K562 (cell line): ENCODE measurements at regions not wholly inside any gene's neighbourhood (a gene's known extent, or its start where the extent isn't known, plus 50 kb on each side); places are given as distances from the start of the nearest gene placed in this dataset.

Experiments
- ATAC-seq: fragments of 200-7000 bp; cut with Tn5 transposase; 3 replicates; pipeline ENCODE4 v1.9.1; 2020; ENCODE audit warnings: moderate library complexity
- BruUV-seq: library from RNA; stranded (reverse); fragments of 400-500 nt; replicated peaks from 2 replicates; lab custom pipeline; 2021; lab: Mats Ljungman, UMichigan
- CTCF ChIA-PET: fragments of 300-600 bp; formaldehyde crosslinking; extraction: SDS; loops from one replicate; lab custom pipeline; 2021; ENCODE audit warnings: low intra/inter-chr PET ratio; lab: Yijun Ruan, JAX
- POLR2A ChIA-PET: fragments of 300-600, 350-650 bp; sonication (Branson Sonifier 250); formaldehyde crosslinking; extraction: SDS; loops from one replicate; lab custom pipeline; 2021; ENCODE audit warnings: antibody characterized with exemption, inconsistent platforms; lab: Yijun Ruan, JAX
- DNase-seq, 4 experiments: peaks; one replicate each; pipeline versions ENCODE4 v3.0.0 to v3.0.0-alpha.2; 2011 to 2018; ENCODE audit warnings: low spot score in 3 of 4, mixed read lengths in 3 of 4; ENCODE audit errors: extremely low read depth in 1 of 4
- FAIRE-seq: peaks from 2 replicates; lab custom pipeline; 2011; peaks lifted over from hg19 to GRCh38; lab: Jason Lieb, UNC
- H2AFZ ChIP-seq: 2 replicates; pipeline ENCODE4 v1.6.0; 2011; ENCODE audit warnings: low read depth, low read length, control low read depth, inconsistent platforms
- H3K27ac ChIP-seq: fragments of 200-600 bp; 3 replicates; pipeline ENCODE4 v1.8.0; 2011; ENCODE audit warnings: low read depth, mild to moderate bottlenecking, control low read depth, inconsistent platforms, low read length, moderate library complexity, mixed read lengths; ENCODE audit errors: extremely low read depth
- H3K27me3 ChIP-seq, 2 experiments: fragments of 300-600 bp in 1 of 2; 2 replicates in 1 of 2; 3 replicates in 1 of 2; pipeline versions ENCODE4 v1.6.0 to v1.8.0; 2011; ENCODE audit warnings: inconsistent platforms in 2 of 2, low read length in 2 of 2, mild to moderate bottlenecking in 1 of 2, mixed read lengths in 1 of 2, moderate library complexity in 1 of 2; ENCODE audit not compliant: control insufficient read depth in 2 of 2, insufficient read depth in 2 of 2
- H3K36me3 ChIP-seq: fragments of 300-600 bp; 3 replicates; pipeline ENCODE4 v1.8.0; 2011; ENCODE audit warnings: mild to moderate bottlenecking, low read length, inconsistent platforms; ENCODE audit not compliant: control insufficient read depth, insufficient read depth
- H3K4me1 ChIP-seq, 2 experiments: fragments of 200-600 bp in 1 of 2; replicated peaks in 1 of 2; 2 replicates in 1 of 2; 3 replicates in 1 of 2; pipeline versions ENCODE4 v1.5.1 to v1.8.0; 2011; ENCODE audit warnings: inconsistent platforms in 2 of 2, low read length in 2 of 2, mild to moderate bottlenecking in 1 of 2, mixed read lengths in 1 of 2, moderate library complexity in 1 of 2; ENCODE audit not compliant: control insufficient read depth in 2 of 2, insufficient read depth in 2 of 2
- H3K4me2 ChIP-seq: 2 replicates; pipeline ENCODE4 v1.6.1; 2011; ENCODE audit warnings: low read length, control low read depth, inconsistent platforms, mixed read lengths; ENCODE audit not compliant: insufficient read depth
- H3K4me3 ChIP-seq: fragments of 200-600 bp; sonication (generic), shearing (Covaris generic); 2 replicates; pipeline ENCODE4 v1.5.1; 2016; ENCODE audit warnings: control low read depth, inconsistent platforms
- H3K79me2 ChIP-seq: fragments of 200-600 bp; 3 replicates; pipeline ENCODE4 v1.8.0; 2011; ENCODE audit warnings: low read length, inconsistent platforms; ENCODE audit not compliant: control insufficient read depth, insufficient read depth
- H3K9ac ChIP-seq, 2 experiments: 2 replicates each; pipeline versions ENCODE4 v1.6.0 to v1.6.1; 2011; ENCODE audit warnings: low read depth in 2 of 2, low read length in 2 of 2, control low read depth in 1 of 2, inconsistent platforms in 1 of 2, mild to moderate bottlenecking in 1 of 2, mixed read lengths in 1 of 2; ENCODE audit not compliant: insufficient read depth in 1 of 2
- H3K9me1 ChIP-seq: one replicate; pipeline ENCODE4 v1.6.0; 2011; ENCODE audit warnings: inconsistent platforms, mild to moderate bottlenecking, low read length, moderate library complexity; ENCODE audit not compliant: control insufficient read depth, insufficient read depth
- H3K9me3 ChIP-seq: replicated peaks from 2 replicates; pipeline ENCODE4 v1.5.1; 2011; ENCODE audit warnings: low read depth, low read length, inconsistent platforms; ENCODE audit not compliant: control insufficient read depth, insufficient read depth
- H4K20me1 ChIP-seq: replicated peaks from 2 replicates; pipeline ENCODE4 v1.6.1; 2011; ENCODE audit warnings: low read length, inconsistent platforms, mixed read lengths; ENCODE audit not compliant: control insufficient read depth, insufficient read depth
- CBX3 ChIP-seq, 2 experiments: IDR thresholded peaks; 1 replicate in 1 of 2; 2 replicates in 1 of 2; pipeline ENCODE4 v1.6.1; 2012; ENCODE audit warnings: inconsistent platforms in 2 of 2, low read length in 2 of 2, borderline replicate concordance in 1 of 2, control low read depth in 1 of 2
- EWSR1 ChIP-seq: fragments of 450-650 bp; IDR thresholded peaks from 2 replicates; pipeline ENCODE4 v1.6.1; 2018; ENCODE audit warnings: borderline replicate concordance, mild to moderate bottlenecking, low read depth, moderate library complexity; ENCODE audit not compliant: partially characterized antibody
- HMG20A ChIP-seq: fragments of 450-650 bp; formaldehyde crosslinking; conservative IDR thresholded peaks from 2 replicates; pipeline ENCODE4 v1.4.0; 2020; ENCODE audit warnings: mild to moderate bottlenecking, mixed read lengths
- IFI16 ChIP-seq: fragments of 250-450 bp; sonication (Bioruptor Pico); IDR thresholded peaks from 2 replicates; pipeline ENCODE4 v2.1.2; 2022; ENCODE audit warnings: mild to moderate bottlenecking, inconsistent platforms
- MAZ ChIP-seq, 2 experiments: fragments of 450-650 bp in 1 of 2; sonication (generic) in 1 of 2; formaldehyde crosslinking; IDR thresholded peaks in 1 of 2; conservative IDR thresholded peaks in 1 of 2; 2 replicates each; pipeline versions ENCODE4 v1.4.0 to v1.5.0; 2020; ENCODE audit warnings: mild to moderate bottlenecking in 1 of 2, missing genetic modification reagents in 1 of 2
- NCOA2 ChIP-seq, 2 experiments: fragments of 450-650 bp; IDR thresholded peaks; 2 replicates each; pipeline ENCODE4 v1.6.1; 2018; ENCODE audit warnings: mild to moderate bottlenecking in 2 of 2, moderate library complexity in 1 of 2; ENCODE audit not compliant: partially characterized antibody in 2 of 2
- NFRKB ChIP-seq: fragments of 450-650 bp; IDR thresholded peaks from 2 replicates; pipeline ENCODE4 v1.6.1; 2016; ENCODE audit warnings: low read depth
- PTBP1 ChIP-seq: fragments of 200-400 bp; formaldehyde crosslinking; IDR thresholded peaks from 2 replicates; pipeline ENCODE4 v1.6.1; 2017; ENCODE audit warnings: low read depth, low read length
- PYGO2 ChIP-seq: fragments of 450-650 bp; IDR thresholded peaks from 2 replicates; pipeline ENCODE4 v1.6.1; 2016; ENCODE audit warnings: mild to moderate bottlenecking, missing genetic modification characterization, moderate library complexity, missing compliant biosample characterization
- SMAD1 ChIP-seq: fragments of 150-350 bp; IDR thresholded peaks from 2 replicates; pipeline ENCODE4 v1.6.1; 2014; ENCODE audit warnings: low read length, low read depth; ENCODE audit not compliant: partially characterized antibody
- TEAD4 ChIP-seq, 2 experiments: sonication (generic) in 1 of 2; formaldehyde crosslinking in 1 of 2; IDR thresholded peaks; 2 replicates each; pipeline versions ENCODE4 v1.6.1 to v1.8.0; 2012 to 2022; ENCODE audit warnings: borderline replicate concordance in 1 of 2, inconsistent platforms in 1 of 2, low read length in 1 of 2, mild to moderate bottlenecking in 1 of 2, missing genetic modification reagents in 1 of 2
- ZNF277 ChIP-seq: fragments of 250-450 bp; sonication (Bioruptor Pico); IDR thresholded peaks from 2 replicates; pipeline ENCODE4 v1.8.0; 2022; ENCODE audit warnings: inconsistent platforms, mild to moderate bottlenecking, moderate library complexity, borderline replicate concordance
- ZNF76 ChIP-seq: fragments of 250-450 bp; sonication (Bioruptor Pico); IDR thresholded peaks from 2 replicates; pipeline ENCODE4 v1.4.0; 2020; ENCODE audit warnings: mild to moderate bottlenecking, moderate library complexity, borderline replicate concordance
- ZNF764 ChIP-seq: fragments of 250-450 bp; sonication (Bioruptor Pico); IDR thresholded peaks from 2 replicates; pipeline ENCODE4 v1.4.0; 2020; ENCODE audit warnings: low read depth, mild to moderate bottlenecking, moderate library complexity
- WGBS: fragments of 100-300 bp; shearing (Covaris generic); methylation state at CpG from one replicate; pipeline ENCODE4 v1.1.6; 2016; ENCODE audit warnings: low coverage, mixed read lengths; ENCODE audit not compliant: insufficient coverage; ENCODE audit errors: missing lambda C conversion rate; 5-methylcytosine and 5-hydroxymethylcytosine counted together
- in situ Hi-C: fragments of 300-500 bp; cut with MboI; formaldehyde crosslinking; loops from 4 replicates; pipeline ENCODE4 v1.15.0; 2018; ENCODE audit warnings: inconsistent platforms, mixed read lengths
- intact Hi-C: fragments of 100-400 bp; cut with micrococcal nuclease; formaldehyde crosslinking; loops from 2 replicates; pipeline ENCODE4 v1.14.2; 2022
- TF ChIP-seq, protein P1 (sequence below): fragments of 450-650 bp; formaldehyde crosslinking; IDR thresholded peaks from 2 replicates; pipeline ENCODE4 v1.4.0; 2020; ENCODE audit warnings: mild to moderate bottlenecking, mixed read lengths

- intact Hi-C loops: no loop called here
These were observed 136.2 kb upstream of the CCN2 start for GRCh38 chr6:132087391-132087790.

More at GRCh38 chr6:132087391-132087790, 136.2 kb upstream of the CCN2 start:
- Histone ChIP-seq H4K20me1 (no peaks in the 10 kb centered on the region), H3K36me3 (no peaks in the 10 kb centered on the region), H3K9me3 (no peaks in the 10 kb centered on the region), H3K9me1 (no peaks in the 10 kb centered on the region), H3K4me2 (no peak overlapping the region), H3K27me3 (no peaks in the 10 kb centered on the region), H3K79me2 (no peaks in the 10 kb centered on the region), H2AFZ (no peak overlapping the region), H3K4me1 (no peaks in the 10 kb centered on the region), H3K27ac (no peak overlapping the region), H3K9ac (no peak overlapping the region), H3K4me3 (no peak overlapping the region)
- POLR2A ChIA-PET: no interaction called here
- no peak for DNase-seq
- ATAC-seq: no peak
- TF ChIP-seq IFI16 (CRISPR knock-in tag) (no peak), PYGO2 (tag) (no peak), SMAD1 (no peak), ZNF277 (no peak), CBX3 (IDR thresholded peaks at IDR 0.05; ENCODE audit: borderline replicate concordance in 1 of 2, low read length in 2 of 2) (no peak), EWSR1 (no peak), HMG20A (CRISPR knock-in tag) (no peak), PTBP1 (no peak), ZNF764 (CRISPR knock-in tag) (no peak), ZNF76 (no peak), NFRKB (no peak), MAZ (CRISPR knock-in tag; conservative IDR thresholded peaks at IDR 0.05 in 1 of 2, IDR thresholded peaks at IDR 0.05 in 1 of 2) (no peak), NCOA2 (IDR thresholded peaks at IDR 0.05; ENCODE audit: partially characterized antibody in 2 of 2) (no peak), TEAD4 (IDR thresholded peaks at IDR 0.05; ENCODE audit: low read length) (no peak), TEAD4 (CRISPR knock-in tag; IDR thresholded peaks at IDR 0.05; ENCODE audit: borderline replicate concordance) (no peak)
- TF ChIP-seq, protein P1, sequence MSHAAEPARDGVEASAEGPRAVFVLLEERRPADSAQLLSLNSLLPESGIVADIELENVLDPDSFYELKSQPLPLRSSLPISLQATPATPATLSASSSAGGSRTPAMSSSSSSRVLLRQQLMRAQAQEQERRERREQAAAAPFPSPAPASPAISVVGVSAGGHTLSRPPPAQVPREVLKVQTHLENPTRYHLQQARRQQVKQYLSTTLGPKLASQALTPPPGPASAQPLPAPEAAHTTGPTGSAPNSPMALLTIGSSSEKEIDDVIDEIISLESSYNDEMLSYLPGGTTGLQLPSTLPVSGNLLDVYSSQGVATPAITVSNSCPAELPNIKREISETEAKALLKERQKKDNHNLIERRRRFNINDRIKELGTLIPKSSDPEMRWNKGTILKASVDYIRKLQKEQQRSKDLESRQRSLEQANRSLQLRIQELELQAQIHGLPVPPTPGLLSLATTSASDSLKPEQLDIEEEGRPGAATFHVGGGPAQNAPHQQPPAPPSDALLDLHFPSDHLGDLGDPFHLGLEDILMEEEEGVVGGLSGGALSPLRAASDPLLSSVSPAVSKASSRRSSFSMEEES (CRISPR knock-in tag): no peak
- in situ Hi-C loops: no loop called here
- no peak for FAIRE-seq
- BruUV-seq: no TSS peak
- WGBS: 0% methylated on average over 2 of the region's 2 CpGs
- CTCF ChIA-PET: no interaction called here
